Upper lobe of left lung (tissue), 4 donors: ENCODE measurements at regions not wholly inside any gene's neighbourhood (a gene's known extent, or its start where the extent isn't known, plus 50 kb on each side); places are given as distances from the start of the nearest gene placed in this dataset.

ENCODE experiments used
- POLR2AphosphoS5 ChIP-seq, 2 donors: sonication (generic); formaldehyde crosslinking; IDR thresholded peaks; one replicate each; pipeline ENCODE4 v1.5.1; 2017; ENCODE audit warnings: antibody characterized with exemption in 2 of 2
- TF ChIP-seq, protein P1 (sequence below), 6 experiments: fragments of 450-650 bp in 4 of 6; fragments of 200-600 bp in 2 of 6; sonication (generic) in 2 of 6; IDR thresholded peaks; one replicate each; pipeline ENCODE4 v1.5.1; 2016 to 2019; ENCODE audit warnings: antibody characterized with exemption in 6 of 6

DNA sequence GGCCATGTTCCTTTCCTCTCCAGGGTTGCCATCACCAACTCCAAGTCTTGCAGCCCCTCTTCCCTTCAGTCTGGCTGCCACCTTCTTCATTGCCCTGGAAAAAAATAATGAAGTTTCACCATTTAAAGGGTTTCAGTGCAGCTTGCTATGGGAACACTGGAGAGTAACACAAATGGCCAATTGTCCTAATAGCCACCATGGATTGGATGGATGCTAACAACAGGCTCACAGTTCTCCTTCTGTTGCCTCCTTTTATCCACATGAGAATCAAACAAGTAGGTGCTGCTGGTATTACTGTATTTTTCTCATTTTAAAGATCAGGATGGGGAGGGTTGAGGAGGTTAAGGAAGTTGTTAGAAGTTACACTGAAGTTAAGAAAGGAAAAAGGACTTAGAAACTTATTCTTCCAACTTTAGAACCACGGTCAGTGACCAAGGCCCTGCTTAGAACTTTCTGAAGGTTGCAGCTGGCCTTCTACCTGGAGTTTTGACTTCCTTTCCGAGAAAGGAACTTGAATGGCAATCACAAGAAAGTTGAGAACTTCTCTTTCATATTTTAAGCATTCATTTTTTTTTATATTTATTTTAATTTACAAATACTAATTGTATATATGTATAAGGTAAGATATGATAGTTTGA lies 198.0 kb upstream of the MAF start:
- TF ChIP-seq, protein P1, sequence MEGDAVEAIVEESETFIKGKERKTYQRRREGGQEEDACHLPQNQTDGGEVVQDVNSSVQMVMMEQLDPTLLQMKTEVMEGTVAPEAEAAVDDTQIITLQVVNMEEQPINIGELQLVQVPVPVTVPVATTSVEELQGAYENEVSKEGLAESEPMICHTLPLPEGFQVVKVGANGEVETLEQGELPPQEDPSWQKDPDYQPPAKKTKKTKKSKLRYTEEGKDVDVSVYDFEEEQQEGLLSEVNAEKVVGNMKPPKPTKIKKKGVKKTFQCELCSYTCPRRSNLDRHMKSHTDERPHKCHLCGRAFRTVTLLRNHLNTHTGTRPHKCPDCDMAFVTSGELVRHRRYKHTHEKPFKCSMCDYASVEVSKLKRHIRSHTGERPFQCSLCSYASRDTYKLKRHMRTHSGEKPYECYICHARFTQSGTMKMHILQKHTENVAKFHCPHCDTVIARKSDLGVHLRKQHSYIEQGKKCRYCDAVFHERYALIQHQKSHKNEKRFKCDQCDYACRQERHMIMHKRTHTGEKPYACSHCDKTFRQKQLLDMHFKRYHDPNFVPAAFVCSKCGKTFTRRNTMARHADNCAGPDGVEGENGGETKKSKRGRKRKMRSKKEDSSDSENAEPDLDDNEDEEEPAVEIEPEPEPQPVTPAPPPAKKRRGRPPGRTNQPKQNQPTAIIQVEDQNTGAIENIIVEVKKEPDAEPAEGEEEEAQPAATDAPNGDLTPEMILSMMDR (IDR thresholded peaks at IDR 0.05): no peak
- no peak for TF ChIP-seq POLR2AphosphoS5 (IDR thresholded peaks at IDR 0.05)
